ENCODE measurements at regions not wholly inside any gene's neighbourhood (a gene's known extent, or its start where the extent isn't known, plus 50 kb on each side); places are given as distances from the start of the nearest gene placed in this dataset.

- TF ChIP-seq CTCF (IDR thresholded peaks at IDR 0.05): no peak
- no peak for TF ChIP-seq POLR2AphosphoS5 (IDR thresholded peaks at IDR 0.05)
- TF ChIP-seq POLR2A (IDR thresholded peaks at IDR 0.05): no peak
These were observed 913.1 kb downstream of the EFNA5 start for GRCh38 chr5:106757672-106758071.
